NT2/D1 (cell line): ENCODE measurements at regions not wholly inside any gene's neighbourhood (a gene's known extent, or its start where the extent isn't known, plus 50 kb on each side); places are given as distances from the start of the nearest gene placed in this dataset.

Experiments
- SUZ12 ChIP-seq: IDR thresholded peaks from 2 replicates; pipeline ENCODE4 v1.6.1; 2011; ENCODE audit not compliant: insufficient read length, insufficient read depth; ENCODE audit errors: extremely low read depth
- YY1 ChIP-seq: IDR thresholded peaks from 2 replicates; pipeline ENCODE4 v1.6.1; 2011; ENCODE audit not compliant: insufficient read length, insufficient read depth
- ZNF274 ChIP-seq: IDR thresholded peaks from 2 replicates; pipeline ENCODE4 v1.6.1; 2011; ENCODE audit warnings: mild to moderate bottlenecking, low read depth, low read length

- TF ChIP-seq ZNF274: no peak
- TF ChIP-seq YY1: no peak
- TF ChIP-seq SUZ12: no peak
Measured at GRCh38 chr3:23084367-23084766, 118.8 kb upstream of the UBE2E2 start.
